GM19452 (cell line): ENCODE measurements at regions not wholly inside any gene's neighbourhood (a gene's known extent, or its start where the extent isn't known, plus 50 kb on each side); places are given as distances from the start of the nearest gene placed in this dataset.
"Not testable (repeated sequence)": the region's sequence is repeated elsewhere in the genome, so short reads cannot be mapped to it uniquely, and the experiment has no call there.

Experiments
- ATAC-seq: cut with Tn5 transposase; IDR thresholded peaks from one replicate; pipeline ENCODE4 v1.9.1; 2021; ENCODE audit not compliant: unreplicated experiment

- no peak for ATAC-seq
These were observed 101.8 kb downstream of the TNFAIP3 start for GRCh38 chr6:137968901-137969300.

DNA sequence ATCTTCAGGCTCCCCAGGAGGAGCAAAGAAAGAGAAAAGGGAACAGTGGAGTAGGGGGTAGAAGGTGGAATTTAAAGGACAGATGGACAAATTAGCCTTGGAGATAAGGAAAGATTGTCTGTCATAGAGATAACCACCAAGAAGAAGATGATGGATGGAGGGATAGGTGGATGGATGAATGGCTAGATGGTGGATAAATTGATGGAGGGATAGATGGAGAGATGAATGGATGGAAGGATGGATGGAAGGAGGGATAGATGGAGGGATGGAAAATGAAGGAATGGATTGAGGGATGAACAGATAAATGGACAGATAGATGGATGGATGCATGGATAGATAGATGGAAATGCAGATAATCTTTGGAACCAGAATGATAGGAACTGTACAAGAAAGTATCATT lies 102.8 kb downstream of the TNFAIP3 start:
- ATAC-seq, result no peak

DNA sequence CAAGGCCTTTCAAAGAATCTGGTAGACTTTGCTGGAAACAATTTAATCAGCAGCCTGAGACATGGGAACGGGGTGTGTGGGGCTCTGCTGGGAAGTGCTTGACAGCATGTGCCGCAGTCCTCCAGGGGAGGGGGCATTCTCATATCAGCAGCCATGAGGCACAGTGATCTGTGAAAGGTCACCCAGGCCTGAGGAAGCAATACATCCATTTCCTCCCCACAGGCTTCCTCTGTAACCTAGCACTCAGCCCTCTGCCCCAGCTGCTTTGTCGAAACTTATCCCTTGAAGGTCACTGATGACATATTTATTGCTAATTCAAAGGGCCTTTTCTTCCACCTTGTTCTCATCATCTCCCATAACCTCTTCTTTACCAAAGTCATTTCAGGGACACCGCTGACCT lies 103.3 kb downstream of the TNFAIP3 start:
- ATAC-seq, result peak; percentile 83

- no peak for ATAC-seq
These were observed 106.1 kb downstream of the TNFAIP3 start for GRCh38 chr6:137973201-137973600.

GRCh38 chr6:137975188-137975940 lies 108.3 kb downstream of the TNFAIP3 start:
- peak; percentile 48 for ATAC-seq

DNA sequence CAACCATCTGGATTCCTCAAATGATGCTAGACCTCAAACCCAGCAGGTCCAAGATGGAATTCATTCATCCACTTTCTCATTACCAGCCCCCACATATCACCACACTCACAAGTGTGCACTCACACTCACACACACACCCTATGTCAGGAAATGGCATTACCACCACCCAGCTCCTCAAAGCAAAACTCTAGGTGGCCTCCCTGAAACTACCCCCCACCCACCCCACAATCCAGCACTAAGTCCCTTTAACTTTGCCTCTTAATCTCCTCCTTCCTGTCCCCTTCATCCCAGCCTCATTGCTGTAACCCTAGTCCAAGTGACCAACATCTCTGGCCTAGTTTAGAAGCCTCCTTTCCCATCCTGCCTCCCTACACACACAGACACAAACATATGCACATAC lies 109.4 kb downstream of the TNFAIP3 start:
- ATAC-seq, result no peak

- no peak for ATAC-seq
These were observed 110.1 kb downstream of the TNFAIP3 start for GRCh38 chr6:137977206-137977605.

- no peak for ATAC-seq
These were observed 110.8 kb downstream of the TNFAIP3 start for GRCh38 chr6:137977814-137978213.

DNA sequence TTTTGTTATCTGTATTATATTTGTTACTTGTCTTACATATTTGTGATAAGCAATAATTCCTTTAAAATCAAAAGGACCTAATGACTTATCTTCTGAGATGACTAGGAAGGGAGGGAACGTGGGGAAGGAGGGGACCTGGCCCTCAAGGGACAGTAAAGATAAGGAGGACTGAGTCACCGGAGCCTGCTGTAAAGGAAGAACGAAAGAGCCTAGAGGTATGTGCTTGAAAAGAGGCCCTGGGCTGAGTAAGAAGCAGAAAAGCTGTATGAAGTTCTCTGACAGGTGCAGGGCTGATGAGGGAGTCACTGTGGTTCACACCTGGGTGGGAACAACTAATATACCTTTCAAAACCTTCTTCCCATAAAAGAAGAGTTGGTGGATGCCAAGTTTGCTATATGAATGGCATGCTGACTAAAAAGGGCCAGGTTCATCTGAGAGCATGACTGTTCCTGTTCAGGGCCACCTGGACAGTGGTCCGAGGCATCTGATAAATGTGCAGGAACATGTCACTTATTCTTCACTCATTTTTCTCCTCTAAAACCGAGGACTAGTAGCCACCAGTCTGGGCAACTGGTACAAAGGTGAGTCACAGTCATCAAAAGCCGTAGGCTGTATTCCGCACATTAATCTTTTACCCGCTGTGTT lies 111.3 kb downstream of the TNFAIP3 start:
- no peak for ATAC-seq

GRCh38 chr6:137979263-137979662 lies 112.2 kb downstream of the TNFAIP3 start:
- not testable (repeated sequence) for ATAC-seq

GRCh38 chr6:137980777-137981176 lies 113.7 kb downstream of the TNFAIP3 start:
- no peak for ATAC-seq

DNA sequence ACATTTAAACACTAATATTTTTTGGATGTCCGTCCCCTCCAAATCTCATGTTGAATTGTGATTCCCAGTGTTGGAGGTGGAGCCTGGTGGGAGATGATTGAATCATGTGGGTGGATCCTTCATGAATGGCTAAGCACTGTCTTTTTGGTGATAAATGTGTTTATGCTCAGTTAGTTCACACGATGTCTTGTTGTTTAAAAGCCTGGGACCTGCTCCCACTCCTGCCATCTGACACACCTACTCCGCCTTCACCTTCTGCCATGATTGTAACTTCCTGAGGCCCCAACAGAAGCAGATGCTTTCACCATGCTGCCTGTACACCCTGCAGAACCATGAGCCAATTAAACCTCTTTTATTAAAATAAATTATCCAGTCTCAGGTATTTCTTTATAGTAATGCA lies 114.7 kb downstream of the TNFAIP3 start:
- no peak for ATAC-seq

GRCh38 chr6:137982418-137983189 lies 115.5 kb downstream of the TNFAIP3 start:
- ATAC-seq, result no peak

- no peak for ATAC-seq
These were observed 116.2 kb downstream of the TNFAIP3 start for GRCh38 chr6:137983269-137983668.

DNA sequence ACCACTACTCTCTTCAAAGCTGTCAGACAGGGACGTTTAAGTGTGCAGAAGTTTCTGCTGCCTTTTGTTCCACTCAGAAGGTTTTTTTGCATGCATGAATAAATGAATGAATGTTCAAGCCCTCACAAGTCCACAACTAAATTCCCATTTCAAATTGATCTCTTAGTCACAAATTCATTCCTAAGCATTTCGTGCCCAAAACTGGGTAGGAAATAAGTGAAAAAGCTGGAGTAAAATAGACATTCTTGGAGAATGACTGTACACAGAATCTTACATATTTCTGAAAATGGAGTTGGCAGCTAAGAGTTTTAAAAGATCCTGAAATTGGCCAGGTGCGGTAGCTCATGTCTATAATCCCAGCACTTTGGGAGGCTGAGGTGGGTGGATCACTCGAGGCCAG lies 117.6 kb downstream of the PERP start:
- ATAC-seq, result no peak

DNA sequence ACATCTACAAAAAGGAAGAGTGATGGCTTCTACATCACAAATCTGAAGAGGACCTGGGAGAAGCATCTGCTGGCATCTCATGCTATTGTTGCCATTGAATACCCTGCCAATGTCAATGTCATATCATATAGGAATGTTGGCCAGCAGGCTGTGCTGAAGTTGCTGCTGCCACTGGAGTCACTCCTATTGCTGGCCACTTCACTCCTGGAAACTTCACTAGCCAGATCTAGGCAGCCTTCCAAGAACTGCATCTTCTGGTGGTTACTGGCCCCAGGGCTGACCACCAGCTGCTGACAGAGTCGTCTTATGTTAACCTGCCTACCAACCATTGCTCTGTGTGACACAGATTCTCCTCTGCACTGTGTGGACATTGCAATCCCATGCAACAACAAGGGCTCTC lies 111.8 kb downstream of the PERP start:
- ATAC-seq, result no peak

DNA sequence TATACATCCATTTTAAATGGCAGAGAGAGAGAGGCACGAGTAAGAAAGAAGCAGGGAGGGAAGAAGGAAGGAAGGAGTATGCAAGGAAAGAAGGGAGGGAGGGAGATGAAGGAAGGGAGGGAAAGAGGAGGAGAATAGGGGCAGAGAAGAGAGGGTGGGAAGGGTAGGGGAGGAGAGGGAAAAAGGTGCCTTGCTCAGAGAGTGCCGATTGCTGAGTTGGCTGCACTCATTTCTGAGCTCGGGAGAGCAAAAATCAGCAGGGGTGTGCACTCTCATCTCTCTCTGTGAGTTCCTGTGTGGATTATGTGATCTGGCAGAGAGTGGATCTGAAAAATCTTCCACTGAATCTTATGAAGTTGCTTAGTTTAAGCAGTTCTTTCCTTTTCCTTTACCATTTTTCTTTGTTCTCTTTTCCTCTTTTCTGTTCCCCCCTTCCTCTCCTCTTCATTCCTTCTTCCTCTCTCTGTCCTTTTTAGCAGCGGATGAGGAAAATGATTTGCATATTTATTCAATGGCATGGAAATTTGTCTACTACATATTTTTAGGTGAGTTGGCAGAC lies 108.7 kb downstream of the PERP start:
- ATAC-seq, result no peak

DNA sequence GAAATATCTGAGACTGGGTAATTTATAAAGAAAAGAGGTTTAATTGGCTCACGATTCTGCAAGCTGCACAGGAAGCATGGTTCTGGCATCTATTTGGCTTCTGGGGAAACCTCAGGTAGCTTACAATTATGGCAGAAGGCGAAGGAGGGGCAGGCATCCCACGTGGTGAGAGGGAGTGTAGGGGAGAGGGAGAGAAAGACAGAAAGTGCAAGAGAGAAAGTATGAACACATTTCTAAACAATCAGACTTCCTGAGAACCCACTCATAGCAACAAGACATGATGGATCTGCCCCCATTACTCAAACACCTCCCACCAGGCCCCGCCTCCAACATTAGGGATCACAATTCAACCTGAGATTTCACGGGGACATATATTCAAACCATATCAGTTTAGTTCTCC lies 107.4 kb downstream of the PERP start:
- ATAC-seq, result no peak

DNA sequence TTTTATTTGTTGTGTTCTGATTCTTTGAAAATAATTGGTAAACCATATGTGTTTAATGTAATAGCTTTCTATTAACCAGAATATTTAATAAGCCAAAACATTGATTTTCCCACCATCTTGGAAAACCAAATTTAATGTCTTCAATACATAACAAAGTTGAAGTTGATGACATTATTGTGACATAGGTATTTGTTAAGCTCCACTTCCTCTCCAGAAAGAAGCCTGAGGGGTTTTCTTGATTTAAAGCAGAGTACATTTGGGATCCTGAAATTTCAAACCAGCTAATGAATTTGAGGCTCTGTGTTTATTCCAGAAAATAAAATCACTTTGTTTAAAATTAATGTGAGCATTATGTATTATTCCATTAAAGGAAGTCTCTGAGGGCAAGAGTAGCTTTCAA lies 106.3 kb downstream of the PERP start:
- ATAC-seq, result no peak

DNA sequence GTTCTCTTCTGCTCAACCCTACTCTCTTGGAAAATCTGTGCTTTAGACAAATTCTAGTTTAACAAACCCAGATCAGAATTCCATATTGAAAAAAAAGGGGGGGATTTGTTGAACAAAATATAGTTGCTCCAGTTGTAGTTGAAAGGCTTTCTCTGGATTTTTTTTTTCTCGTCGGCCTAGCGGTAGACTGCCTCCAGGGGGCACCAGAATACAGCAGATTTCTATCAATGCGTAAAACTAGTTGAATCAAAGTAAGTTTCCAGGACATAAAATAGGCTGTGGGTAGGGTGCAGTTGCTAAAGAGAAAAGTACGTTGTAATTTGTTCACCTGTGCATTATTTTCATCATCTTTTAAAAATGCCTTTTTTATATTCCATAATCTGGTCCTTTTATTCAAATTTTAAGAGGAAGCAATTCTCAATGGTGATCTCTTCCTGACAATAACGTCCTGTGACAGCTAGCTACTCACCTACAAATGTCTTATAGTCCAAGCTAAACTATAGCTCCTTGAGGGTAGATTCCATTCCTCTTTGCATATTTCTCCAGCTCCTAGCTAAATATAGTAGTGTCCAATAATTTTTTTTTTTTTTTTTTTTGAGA lies 105.4 kb downstream of the PERP start:
- ATAC-seq, result no peak
